ENCODE measurements at regions not wholly inside any gene's neighbourhood (a gene's known extent, or its start where the extent isn't known, plus 50 kb on each side); places are given as distances from the start of the nearest gene placed in this dataset.

- TF ChIP-seq CTCF (IDR thresholded peaks at IDR 0.05) (no peak), ZFX (IDR thresholded peaks at IDR 0.05; ENCODE audit: borderline replicate concordance) (no peak)
These were observed 69.4 kb upstream of the SH3RF3 start for GRCh38 chr2:109059474-109060165.
